ENCODE measurements at regions not wholly inside any gene's neighbourhood (a gene's known extent, or its start where the extent isn't known, plus 50 kb on each side); places are given as distances from the start of the nearest gene placed in this dataset.
"Not testable (repeated sequence)": the region's sequence is repeated elsewhere in the genome, so short reads cannot be mapped to it uniquely, and the experiment has no call there.

DNA sequence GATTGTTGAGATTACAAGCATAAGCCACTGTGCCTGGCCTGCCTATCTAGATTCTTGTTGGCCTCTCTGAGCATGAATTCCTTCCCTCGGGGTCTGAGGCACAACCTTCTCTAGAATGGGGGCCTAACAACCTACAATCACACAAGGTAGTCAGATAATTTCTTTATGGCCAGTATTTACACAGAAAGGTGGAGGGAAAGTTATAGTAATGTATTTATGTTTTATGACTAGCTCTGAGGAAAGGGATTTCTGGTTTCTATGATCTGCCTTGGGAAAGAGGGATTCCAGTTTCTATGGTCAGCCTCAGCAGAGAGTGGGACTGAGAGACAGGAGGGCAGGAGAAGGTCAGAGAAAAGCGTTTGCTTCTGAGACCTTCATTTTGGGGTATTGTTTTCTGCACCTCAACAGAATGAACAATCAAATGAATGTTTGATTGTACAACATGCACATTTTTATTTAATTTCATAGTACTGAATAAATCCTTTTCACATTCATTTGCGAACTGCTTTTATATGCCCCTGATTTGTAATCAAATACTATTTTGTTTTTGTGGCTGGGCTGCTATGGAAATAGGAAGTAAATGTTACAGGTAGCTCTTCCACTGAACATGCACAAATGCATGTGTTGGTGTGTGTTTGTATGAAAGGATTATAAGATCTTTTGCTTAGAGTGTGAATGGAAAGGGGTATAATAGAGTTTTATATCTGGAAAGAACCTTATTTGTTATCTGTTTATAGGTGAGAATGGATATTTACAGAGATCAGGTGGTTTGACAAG is 499.7 kb upstream of the RGS6 start:
- Histone ChIP-seq H3K27me3 (replicated peaks) (no peaks in the 10 kb centered on the region), H3K36me3 (replicated peaks) (no peaks in the 10 kb centered on the region), H3K4me3 (ENCODE audit: low read depth, low read length) (no peak overlapping the region), H3K27ac (no peak overlapping the region)
- no peak for TF ChIP-seq CTCF (IDR thresholded peaks at IDR 0.05; ENCODE audit: low read depth, low read length, missing control alignments)
- in situ Hi-C loops (cut with HindIII; ENCODE audit: low pct_ligation_motif_present, low sequenced_read_pairs): no loop called here
- no peak for DNase-seq

- no peak for DNase-seq
Measured at GRCh38 chr14:71433303-71433702, 498.9 kb upstream of the RGS6 start.

GRCh38 chr14:71435641-71436040 is 496.6 kb upstream of the RGS6 start:
- in situ Hi-C loops (cut with HindIII; ENCODE audit: low pct_ligation_motif_present, low sequenced_read_pairs): not testable (repeated sequence)

More at GRCh38 chr14:71433303-71433702, 498.9 kb upstream of the RGS6 start:
- no peaks in the 10 kb centered on the region for H3K36me3 ChIP-seq (replicated peaks)
- no peak for TF ChIP-seq CTCF (IDR thresholded peaks at IDR 0.05; ENCODE audit: low read depth, low read length, missing control alignments)
- no peaks in the 10 kb centered on the region for H3K27me3 ChIP-seq (replicated peaks)
- no peak overlapping the region for H3K4me3 ChIP-seq (ENCODE audit: low read depth, low read length)
- in situ Hi-C loops (cut with HindIII; ENCODE audit: low pct_ligation_motif_present, low sequenced_read_pairs): no loop called here
- no peak overlapping the region for H3K27ac ChIP-seq

DNA sequence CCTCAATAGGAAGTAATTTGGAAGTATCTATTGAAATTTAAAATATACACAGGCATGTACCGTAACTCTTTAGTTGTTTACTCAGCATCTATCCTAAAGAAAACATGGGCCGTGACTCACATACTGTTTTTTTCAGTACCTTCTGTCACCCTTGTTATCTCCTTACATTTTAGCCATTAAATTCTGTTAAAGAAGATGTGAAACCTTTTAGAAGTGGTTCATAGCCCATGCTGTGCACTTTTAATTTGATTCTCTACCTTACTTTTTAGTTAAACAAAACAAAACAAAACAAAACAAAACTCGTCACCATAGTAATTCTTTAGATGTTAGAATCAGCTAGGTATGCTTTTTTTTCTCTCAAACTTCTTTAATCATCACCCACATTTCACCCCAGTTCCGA is 494.4 kb upstream of the RGS6 start:
- DNase-seq: no peak
- H3K27me3 ChIP-seq (replicated peaks): no peaks in the 10 kb centered on the region
- no peak overlapping the region for H3K27ac ChIP-seq
- no peaks in the 10 kb centered on the region for H3K36me3 ChIP-seq (replicated peaks)
- no peak overlapping the region for H3K4me3 ChIP-seq (ENCODE audit: low read depth, low read length)
- in situ Hi-C loops (cut with HindIII; ENCODE audit: low pct_ligation_motif_present, low sequenced_read_pairs): no loop called here
- no peak for TF ChIP-seq CTCF (IDR thresholded peaks at IDR 0.05; ENCODE audit: low read depth, low read length, missing control alignments)

More at GRCh38 chr14:71435641-71436040, 496.6 kb upstream of the RGS6 start:
- not testable (repeated sequence) for H3K27ac ChIP-seq; DNase-seq; H3K4me3 ChIP-seq (ENCODE audit: low read depth, low read length); H3K27me3 ChIP-seq (replicated peaks); H3K36me3 ChIP-seq (replicated peaks)

DNA sequence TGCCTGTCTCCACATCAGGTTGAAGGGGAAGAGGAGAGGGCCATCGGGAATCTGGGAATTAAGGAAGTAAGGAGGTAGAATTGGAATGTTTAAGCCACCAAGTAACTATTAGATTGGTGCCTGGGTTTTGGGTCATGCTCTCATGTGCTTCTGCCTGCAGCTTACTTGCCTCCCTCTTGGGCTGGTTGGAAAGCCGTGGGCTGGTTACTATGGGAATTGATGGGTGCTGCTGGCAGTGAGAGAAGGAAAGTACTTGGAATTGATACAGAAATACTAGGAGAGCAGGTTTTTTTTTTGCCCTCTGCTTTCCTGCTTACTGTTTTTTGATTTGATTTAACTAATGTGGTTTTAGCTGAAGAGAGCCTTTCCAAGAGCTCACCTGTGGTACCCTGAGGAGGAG is 493.5 kb upstream of the RGS6 start:
- in situ Hi-C loops (cut with HindIII; ENCODE audit: low pct_ligation_motif_present, low sequenced_read_pairs): no loop called here
- no peak for DNase-seq

GRCh38 chr14:71441126-71441525 is 491.1 kb upstream of the RGS6 start:
- in situ Hi-C loops (cut with HindIII; ENCODE audit: low pct_ligation_motif_present, low sequenced_read_pairs): no loop called here
- no peak for TF ChIP-seq CTCF (IDR thresholded peaks at IDR 0.05; ENCODE audit: low read depth, low read length, missing control alignments)
- Histone ChIP-seq H3K36me3 (replicated peaks) (no peaks in the 10 kb centered on the region), H3K4me3 (ENCODE audit: low read depth, low read length) (no peak overlapping the region), H3K27me3 (replicated peaks) (no peaks in the 10 kb centered on the region), H3K27ac (no peak overlapping the region)
- DNase-seq: no peak

More for the DNA sequence above, 493.5 kb upstream of the RGS6 start:
- Histone ChIP-seq H3K27ac (no peak overlapping the region), H3K36me3 (replicated peaks) (no peaks in the 10 kb centered on the region), H3K4me3 (ENCODE audit: low read depth, low read length) (no peak overlapping the region), H3K27me3 (replicated peaks) (no peaks in the 10 kb centered on the region)
- TF ChIP-seq CTCF (IDR thresholded peaks at IDR 0.05; ENCODE audit: low read depth, low read length, missing control alignments): no peak

Measured in brain microvascular endothelial cell (primary cell).